ENCODE measurements at regions not wholly inside any gene's neighbourhood (a gene's known extent, or its start where the extent isn't known, plus 50 kb on each side); places are given as distances from the start of the nearest gene placed in this dataset.

- no peak for DNase-seq
Measured at GRCh38 chr1:216908126-216908525, 184.9 kb upstream of the ESRRG start.

DNA sequence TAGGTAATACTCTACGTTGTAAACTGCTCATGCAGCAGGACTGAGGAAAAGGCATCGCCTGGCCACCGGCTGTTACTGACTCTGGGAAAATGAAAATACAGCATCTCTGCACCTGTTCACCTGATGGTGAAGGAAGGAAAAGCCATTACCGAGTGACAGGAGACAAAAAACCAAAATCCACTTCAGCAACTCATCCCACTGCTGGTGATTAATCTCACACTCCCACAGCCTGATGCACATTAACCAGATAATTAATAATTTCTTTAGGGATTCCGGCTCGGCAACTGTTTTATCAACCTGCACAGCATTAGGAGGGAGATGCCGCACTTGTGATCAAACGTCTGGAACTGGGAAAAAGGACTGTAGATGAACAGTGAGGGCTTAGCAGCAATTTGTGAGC is 183.9 kb upstream of the ESRRG start:
- no peak for DNase-seq

GRCh38 chr1:216905781-216906180 is 182.6 kb upstream of the ESRRG start:
- no peak for DNase-seq

DNA sequence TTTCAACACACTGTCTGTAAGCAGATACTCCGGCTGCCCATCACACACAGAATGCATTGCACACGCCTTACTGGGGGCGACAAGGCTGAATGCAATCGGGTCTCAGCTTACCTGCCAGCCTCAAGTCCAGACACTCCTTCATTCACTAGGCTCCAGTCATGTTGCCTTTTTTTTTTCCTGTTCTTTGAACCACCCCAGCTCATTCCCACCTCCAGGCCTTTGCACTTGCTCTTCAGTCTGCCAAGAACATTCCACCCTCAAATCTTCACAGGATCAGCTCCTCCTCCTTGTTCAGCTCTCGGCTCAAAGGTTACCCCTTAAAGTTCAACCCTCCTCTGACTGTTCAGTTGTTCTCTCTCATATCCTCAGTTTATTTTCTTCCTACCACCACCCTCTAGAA is 181.9 kb upstream of the ESRRG start:
- no peak for DNase-seq

DNA sequence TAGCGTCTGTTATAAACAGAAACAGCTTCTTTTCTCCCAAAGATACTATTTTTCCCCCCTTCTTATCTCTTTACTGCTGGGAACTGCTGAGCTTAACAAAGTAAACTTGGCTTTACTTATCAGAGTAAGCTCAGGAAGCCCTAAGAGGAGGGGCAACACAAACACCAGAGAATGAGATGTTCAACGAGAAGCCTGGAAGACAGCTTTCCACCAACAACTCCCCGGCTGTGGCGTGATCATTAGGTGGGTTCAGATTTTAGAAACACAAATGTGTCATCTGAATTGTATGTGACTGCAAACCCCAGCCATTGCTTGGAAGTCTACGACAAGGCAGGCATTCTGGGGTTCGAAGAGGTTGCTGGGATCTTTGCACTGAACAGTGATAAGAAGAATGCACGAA is 181.2 kb upstream of the ESRRG start:
- no peak for DNase-seq

- no peak for DNase-seq
Measured at GRCh38 chr1:216903382-216903740, 180.1 kb upstream of the ESRRG start.

- peak; percentile 46 for DNase-seq
Measured at GRCh38 chr1:216902669-216903381, 179.6 kb upstream of the ESRRG start.

- no peak for DNase-seq
Measured at GRCh38 chr1:216900116-216900620, 176.9 kb upstream of the ESRRG start.

DNA sequence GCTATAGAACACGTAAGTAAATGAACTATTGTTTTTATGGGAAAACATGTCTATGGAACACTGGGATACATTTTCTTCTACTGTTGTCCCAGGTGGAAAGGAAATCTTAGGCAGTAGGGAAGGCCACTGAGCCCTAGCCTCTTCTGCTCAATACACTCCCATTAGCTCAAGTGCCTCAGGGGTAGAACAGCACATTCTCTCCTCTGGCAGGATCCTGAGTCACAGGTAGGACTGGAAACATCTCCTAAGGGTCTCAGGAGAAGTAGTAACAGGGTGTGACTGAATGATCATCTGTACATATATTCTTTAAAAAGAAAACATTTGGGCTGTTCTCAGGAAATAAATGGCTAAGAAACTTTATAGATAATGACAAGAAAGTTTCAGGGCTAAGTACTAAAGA is 175.6 kb upstream of the ESRRG start:
- DNase-seq, result no peak

DNA sequence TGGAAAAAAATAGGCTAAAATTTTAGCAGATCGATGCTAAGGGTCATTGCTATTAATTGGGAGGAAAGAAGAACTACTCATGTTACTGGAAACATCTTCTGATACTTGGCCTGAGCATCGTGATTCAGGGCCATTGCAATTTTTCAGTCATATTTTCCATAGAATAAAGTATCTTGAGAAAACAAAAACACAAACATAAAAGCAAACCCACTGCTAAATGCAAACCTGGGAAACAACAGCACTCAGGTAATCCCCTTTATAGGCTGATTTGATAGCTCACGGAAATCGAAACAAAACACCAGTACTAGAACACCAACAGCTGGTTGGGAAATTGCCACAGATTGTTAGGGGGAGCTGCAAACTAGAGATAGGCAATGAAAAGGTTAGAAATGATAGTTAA is 172.9 kb upstream of the ESRRG start:
- no peak for DNase-seq

- peak; percentile 55 for DNase-seq
Measured at GRCh38 chr1:216894494-216894893, 171.3 kb upstream of the ESRRG start.

GRCh38 chr1:216892581-216893160 is 169.4 kb upstream of the ESRRG start:
- DNase-seq, result no peak

GRCh38 chr1:216890871-216891270 is 167.6 kb upstream of the ESRRG start:
- no peak for DNase-seq

DNA sequence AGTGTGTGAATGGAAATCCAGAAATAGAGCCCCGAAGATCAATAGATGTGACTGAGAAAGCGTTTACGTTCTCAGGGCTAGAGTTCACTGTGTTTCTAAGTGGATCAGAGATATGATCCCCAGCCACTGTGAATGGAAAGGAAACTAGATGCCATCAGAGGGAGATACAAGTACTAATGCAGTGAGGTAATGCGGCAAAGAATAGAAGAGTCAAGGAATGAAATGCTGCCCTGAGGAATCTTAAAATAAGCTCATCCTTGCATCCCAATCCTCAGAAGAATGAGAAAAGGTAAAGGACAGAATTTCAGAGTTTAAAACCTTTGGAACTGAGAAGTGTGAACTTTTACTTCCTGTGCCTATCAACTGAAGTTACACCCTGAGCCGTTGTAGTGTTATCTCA is 165.5 kb upstream of the ESRRG start:
- DNase-seq, result no peak

- DNase-seq, result no peak
Measured at GRCh38 chr1:216887032-216887431, 163.8 kb upstream of the ESRRG start.

- DNase-seq, result no peak
Measured at GRCh38 chr1:216884614-216885229, 161.5 kb upstream of the ESRRG start.

- DNase-seq, result no peak
Measured at GRCh38 chr1:216883518-216883917, 160.3 kb upstream of the ESRRG start.

- no peak for DNase-seq
Measured at GRCh38 chr1:216881695-216882094, 158.5 kb upstream of the ESRRG start.

DNA sequence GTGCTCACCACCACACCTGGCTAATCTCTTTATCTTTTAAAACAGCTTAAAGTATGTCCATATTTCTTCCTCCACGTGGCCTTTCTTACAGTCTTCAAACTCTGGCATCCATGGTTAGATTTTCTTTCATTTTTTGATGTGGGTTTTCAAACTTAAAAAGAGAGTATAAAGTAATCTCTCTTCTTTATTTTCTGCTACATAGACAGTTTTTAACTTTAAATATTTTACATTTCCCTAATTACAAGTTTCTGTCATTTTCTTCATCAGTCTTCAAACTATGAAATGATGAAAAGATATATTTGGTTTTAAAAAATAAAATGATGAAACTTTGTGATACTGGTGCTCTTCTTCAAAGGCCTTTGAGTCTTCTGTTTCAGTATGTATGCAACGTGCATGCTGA is 143.5 kb upstream of the ESRRG start:
- no peak for DNase-seq

DNA sequence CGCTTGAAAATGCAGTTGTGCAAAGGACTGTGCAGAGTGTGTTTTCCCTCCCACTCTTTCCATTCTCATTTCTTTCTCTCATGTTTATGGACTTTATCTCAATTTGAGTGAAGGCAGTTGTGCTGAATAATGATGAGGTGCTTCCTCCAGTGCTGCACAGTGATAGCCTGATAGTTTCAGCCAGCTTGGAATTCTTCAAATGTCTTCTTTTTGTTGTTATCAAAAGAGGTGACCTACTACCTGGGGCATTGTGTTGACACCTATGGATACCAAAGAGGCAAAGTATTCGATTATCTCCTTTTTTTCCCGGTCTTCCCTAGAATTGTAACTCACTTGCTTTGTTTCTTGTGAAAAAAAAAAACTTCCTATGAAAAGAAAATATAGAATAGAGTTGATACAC is 132.6 kb upstream of the ESRRG start:
- no peak for DNase-seq

GRCh38 chr1:216854836-216855484 is 131.7 kb upstream of the ESRRG start:
- no peak for DNase-seq

- no peak for DNase-seq
Measured at GRCh38 chr1:216851073-216851472, 127.8 kb upstream of the ESRRG start.

DNA sequence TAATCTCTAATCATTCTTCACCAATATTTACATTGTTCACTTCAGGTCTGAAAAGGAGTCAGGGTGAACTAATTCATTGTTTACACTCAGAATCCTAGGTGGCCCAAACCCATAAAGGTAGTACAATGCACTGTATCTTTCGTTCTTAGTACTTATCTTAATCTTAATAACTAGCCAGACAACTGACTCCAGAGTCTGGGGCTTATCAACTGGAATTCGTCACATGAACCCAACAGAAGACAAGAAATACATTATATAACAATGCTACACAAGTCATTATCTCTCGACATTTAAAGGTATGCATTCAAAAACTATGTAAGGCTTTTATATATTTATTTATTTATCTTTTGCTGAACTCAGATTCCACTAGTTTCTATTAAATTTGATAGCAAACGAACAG is 125.9 kb upstream of the ESRRG start:
- DNase-seq, result no peak

Measured in retina (tissue), 1 donor.